HT1080 (cell line): ENCODE measurements at regions not wholly inside any gene's neighbourhood (a gene's known extent, or its start where the extent isn't known, plus 50 kb on each side); places are given as distances from the start of the nearest gene placed in this dataset.

Experiments
- DNase-seq: peaks from one replicate; pipeline ENCODE4 v3.0.0-alpha.2; 2015; ENCODE audit warnings: low read depth

DNA sequence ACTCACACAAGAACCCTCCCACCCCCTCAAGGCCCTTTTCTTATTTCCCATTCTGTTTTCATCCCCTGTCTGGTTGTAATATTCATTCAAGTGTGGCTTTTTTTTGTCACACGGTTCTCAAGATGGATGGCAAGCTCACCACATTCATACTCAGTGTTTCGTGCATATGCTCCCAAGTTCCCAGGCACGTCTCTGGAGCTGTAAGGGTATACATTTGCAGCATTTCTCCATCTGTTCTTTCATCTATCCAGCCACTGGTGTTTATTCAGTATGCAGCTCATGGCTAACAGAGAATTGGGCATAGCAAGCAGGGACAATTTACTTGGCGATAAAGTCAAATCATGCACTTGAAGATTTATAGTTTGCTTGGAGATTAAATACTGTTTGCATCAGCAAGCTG lies 212.1 kb downstream of the GRIN2B start:
- no peak for DNase-seq

GRCh38 chr12:13764748-13765147 lies 216.7 kb downstream of the GRIN2B start:
- no peak for DNase-seq

- no peak for DNase-seq
These were observed 232.0 kb downstream of the GRIN2B start for GRCh38 chr12:13749389-13749788.

- DNase-seq: no peak
These were observed 236.1 kb downstream of the GRIN2B start for GRCh38 chr12:13745111-13745860.

DNA sequence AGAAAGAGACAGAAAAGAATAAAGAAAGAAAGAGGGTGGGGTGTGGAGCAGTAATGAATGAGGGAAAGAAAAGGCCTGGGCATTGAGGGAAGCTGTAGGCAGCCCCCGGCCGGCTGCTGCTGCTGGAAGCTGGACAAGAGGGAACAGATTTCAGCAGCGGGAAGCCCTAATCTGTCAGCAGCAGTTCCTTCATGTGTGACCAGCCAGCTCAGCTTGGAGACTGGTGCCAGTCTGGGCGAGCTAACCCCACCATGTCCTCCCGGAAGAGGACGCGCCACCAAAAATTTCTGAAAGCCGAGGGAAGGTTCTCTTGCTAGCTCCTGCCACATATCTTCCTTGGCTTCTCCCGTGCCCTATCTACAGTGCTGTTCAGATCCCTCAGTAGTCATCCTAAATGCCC lies 236.8 kb downstream of the GRIN2B start:
- DNase-seq: no peak

DNA sequence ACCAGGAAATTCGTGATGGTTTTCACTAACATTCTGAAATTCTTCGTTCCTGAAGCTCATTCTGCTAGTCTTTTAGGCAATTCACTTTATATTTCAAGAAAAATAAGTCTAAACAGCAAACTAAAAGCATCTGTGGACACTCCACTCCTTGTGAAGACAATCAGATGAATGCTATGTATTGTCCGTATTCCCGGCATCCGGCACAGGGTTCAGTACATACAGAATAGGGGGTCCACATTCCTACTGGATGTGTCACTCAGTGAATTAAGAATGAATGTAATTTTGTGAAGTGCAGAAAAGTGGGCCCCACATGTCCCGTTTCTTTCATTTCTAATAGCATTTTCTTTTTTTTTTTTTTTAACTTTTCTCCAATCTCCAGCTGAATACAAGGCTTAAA lies 241.3 kb downstream of the GRIN2B start:
- DNase-seq: peak; percentile 1

DNA sequence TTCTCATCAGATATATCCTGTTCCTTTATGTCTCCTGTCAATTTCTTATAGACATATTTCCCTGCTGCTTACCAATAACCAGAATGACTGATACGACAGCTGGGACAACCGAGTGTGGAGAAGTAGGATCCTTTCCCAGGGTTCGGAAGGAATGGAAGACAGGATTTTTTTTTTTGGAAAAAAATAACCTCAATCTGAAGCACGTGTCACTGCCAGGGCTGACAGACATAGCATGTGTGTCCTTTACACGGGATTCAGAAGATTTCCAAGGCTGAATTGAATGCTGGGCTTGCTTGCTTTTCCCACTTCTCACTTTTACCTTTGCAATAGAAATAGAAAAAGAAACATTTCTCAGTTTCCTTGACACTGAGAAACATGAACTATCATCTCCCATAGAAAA lies 245.7 kb downstream of the GRIN2B start:
- no peak for DNase-seq

GRCh38 chr12:13734584-13735152 lies 246.7 kb downstream of the GRIN2B start:
- DNase-seq: no peak

- DNase-seq: peak; percentile 30
These were observed 253.7 kb downstream of the GRIN2B start for GRCh38 chr12:13727707-13728195.

- DNase-seq: no peak
These were observed 256.4 kb downstream of the GRIN2B start for GRCh38 chr12:13725049-13725448.

DNA sequence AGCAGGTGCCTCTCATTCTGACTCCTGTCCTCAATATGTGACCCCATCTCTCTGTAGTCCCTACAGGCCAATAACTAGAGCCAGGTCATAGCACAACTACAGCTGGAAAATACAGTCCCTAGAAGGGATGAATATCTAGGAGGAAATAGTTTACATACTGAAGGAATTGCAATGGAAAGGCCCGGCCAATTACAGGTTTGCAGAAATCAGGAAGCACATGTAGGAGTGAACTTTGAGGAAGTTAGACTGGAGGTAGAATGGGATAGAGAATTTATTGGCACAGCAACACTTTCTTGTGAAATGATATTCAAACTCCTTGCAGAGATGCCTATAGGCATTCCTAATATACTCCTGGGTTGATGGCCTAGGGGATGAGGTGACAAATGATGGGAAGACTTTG lies 257.3 kb downstream of the GRIN2B start:
- no peak for DNase-seq

GRCh38 chr12:13719986-13720385 lies 261.4 kb downstream of the GRIN2B start:
- DNase-seq: no peak

DNA sequence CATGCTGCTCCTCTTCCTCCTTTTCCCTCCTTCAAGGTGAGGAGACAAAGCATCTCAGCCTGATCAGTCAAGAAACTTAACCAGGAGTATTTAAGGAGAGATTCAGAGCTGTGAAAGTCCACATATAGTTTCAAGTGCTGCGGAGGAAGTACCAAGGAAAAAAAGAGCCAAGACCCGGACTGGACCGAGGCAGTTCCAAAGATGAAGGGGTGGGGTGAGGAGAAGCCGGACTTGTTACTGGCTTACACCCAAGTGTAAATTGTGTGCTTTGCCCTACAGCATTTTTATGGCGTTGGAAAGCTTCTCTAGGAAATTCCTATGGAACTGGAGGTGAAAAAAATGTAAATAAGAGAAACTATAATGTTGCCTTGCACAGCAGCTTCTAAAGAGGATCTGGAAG lies 263.1 kb downstream of the GRIN2B start:
- no peak for DNase-seq

DNA sequence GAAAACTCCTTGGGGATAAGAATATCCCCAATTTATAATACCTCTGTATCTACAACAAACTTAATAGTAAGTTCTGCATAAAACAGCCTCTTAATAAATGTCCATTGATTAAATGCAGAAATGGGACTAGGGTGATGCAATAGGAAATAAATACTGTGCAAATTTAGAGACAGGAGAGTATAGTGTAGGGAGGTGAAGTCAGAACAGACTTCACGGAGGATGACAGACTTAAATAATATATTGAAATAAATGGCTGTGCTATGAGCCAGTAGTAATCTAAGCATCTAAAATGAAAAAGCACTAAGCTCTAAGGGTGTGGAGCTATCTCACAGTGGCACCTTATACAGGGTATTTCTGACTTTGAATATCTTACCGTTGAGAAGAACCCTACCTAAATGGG lies 265.3 kb downstream of the GRIN2B start:
- DNase-seq: no peak

DNA sequence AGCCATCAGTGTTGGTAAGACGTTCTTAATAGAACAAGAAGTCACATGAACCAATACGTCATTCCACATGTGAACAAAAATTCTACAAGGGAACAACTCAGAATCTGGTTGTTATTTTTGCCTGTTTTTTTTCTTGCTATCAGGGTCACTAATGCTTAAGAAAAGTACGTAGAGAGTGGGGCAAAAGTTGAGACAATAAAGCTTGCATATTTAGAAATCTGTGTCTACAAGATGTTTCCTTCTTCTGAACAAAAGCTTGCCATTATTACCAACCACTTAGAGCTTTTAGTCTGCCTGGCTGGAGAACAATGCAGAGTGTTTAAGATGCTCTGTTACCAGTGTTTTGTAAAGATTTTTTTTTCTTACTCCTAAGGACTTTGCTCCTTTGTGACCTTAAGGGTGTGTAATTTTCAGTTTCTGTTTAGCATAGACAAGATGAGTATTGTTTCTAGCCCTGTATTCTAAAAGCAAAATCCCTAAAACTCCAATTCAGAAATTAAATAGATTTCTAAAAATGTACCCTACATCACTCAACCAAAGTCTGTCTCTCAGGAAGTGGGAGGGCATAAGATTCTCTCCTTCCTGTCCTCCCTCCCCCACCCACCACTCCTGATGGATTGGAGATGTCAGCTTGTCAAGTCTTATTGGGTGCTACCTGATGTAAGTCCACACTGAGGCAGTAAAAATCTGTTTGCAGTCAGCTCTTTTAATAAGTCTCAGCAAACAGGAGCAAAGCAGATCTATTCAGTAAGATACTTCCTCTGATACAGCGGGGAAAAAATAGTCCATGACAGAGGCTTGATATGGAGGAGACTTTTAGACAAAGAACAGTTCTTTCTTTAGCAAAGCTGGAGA lies 267.6 kb downstream of the GRIN2B start:
- DNase-seq: no peak

GRCh38 chr12:13707829-13708228 lies 273.6 kb downstream of the GRIN2B start:
- no peak for DNase-seq

DNA sequence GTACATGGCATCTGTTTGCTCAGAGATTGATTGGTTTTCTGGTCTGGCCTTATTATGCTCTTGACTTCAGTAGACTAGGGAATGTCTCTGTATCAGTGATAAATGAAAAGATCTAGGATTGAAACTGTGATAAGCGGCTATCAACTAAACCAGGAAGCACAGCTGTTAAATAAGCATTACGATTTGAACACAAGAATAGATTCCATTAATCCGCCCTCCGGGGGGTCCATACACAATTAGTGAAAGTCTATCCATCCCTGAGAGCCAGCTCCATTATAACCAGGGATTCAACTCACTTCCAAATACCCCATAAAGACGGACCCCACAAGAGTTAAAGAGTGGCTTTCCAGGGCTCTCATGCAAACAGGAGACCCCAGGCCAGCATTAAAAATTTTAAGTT lies 279.0 kb downstream of the GRIN2B start:
- DNase-seq: no peak

GRCh38 chr12:13701502-13701901 lies 279.9 kb downstream of the GRIN2B start:
- DNase-seq: no peak

- no peak for DNase-seq
These were observed 283.4 kb downstream of the GRIN2B start for GRCh38 chr12:13697973-13698372.

- no peak for DNase-seq
These were observed 285.6 kb downstream of the GRIN2B start for GRCh38 chr12:13695781-13696180.

DNA sequence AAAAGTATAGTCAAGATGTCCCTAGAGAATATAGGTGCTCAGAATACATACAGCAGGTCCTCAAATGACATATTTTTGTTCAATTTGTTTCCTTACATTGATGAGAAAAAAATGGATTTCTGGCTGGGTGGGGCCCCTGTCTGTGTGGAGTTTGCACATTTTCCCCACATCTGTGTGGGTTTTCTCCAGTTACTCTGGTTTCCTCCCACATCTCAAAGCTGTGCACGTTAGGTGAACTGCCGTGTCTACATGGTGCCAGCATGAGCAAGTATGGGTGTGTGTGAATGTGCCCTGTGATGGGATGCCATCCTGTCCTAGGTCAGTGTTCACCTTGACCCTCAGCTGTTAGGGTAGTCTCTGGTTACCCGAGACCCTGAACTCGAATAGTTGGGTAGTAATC lies 289.1 kb downstream of the GRIN2B start:
- DNase-seq: no peak

GRCh38 chr12:13691598-13691997 lies 289.8 kb downstream of the GRIN2B start:
- no peak for DNase-seq
